ENCODE measurements at regions not wholly inside any gene's neighbourhood (a gene's known extent, or its start where the extent isn't known, plus 50 kb on each side); places are given as distances from the start of the nearest gene placed in this dataset.

DNA sequence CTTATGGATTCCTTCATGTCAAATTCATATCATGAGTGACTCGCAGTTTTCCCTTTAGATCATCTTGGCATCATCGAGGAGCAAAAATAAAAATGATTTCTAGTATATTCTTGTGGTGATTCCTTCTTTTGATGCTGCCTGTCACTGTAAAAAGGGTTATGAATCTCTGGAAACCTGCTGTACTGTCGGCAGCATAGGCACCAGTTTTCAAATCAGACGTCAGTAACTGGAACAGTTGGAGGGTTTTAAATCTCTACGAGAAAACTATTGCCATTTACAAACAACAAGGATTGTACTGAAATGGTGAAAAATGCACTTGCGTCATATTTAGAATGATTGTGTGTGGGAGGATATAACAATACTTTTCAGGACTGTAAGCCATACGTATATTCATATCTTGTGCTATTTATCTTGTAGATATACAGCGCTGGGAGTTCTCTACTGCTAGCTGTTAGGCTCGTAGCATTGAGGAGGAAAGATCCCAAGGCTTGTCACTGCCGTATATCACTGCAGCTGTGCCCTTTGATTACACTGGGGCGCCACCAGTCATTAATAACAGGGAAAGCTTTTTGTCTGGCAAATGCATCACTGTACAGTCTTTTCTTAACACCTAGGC is 320.7 kb downstream of the MTX2 start:
- no peak for DNase-seq (ENCODE audit: extremely low read depth, low read depth)
- TF ChIP-seq, protein P1, sequence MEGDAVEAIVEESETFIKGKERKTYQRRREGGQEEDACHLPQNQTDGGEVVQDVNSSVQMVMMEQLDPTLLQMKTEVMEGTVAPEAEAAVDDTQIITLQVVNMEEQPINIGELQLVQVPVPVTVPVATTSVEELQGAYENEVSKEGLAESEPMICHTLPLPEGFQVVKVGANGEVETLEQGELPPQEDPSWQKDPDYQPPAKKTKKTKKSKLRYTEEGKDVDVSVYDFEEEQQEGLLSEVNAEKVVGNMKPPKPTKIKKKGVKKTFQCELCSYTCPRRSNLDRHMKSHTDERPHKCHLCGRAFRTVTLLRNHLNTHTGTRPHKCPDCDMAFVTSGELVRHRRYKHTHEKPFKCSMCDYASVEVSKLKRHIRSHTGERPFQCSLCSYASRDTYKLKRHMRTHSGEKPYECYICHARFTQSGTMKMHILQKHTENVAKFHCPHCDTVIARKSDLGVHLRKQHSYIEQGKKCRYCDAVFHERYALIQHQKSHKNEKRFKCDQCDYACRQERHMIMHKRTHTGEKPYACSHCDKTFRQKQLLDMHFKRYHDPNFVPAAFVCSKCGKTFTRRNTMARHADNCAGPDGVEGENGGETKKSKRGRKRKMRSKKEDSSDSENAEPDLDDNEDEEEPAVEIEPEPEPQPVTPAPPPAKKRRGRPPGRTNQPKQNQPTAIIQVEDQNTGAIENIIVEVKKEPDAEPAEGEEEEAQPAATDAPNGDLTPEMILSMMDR (IDR thresholded peaks at IDR 0.05; ENCODE audit: low read depth, low read length) = no peak

DNA sequence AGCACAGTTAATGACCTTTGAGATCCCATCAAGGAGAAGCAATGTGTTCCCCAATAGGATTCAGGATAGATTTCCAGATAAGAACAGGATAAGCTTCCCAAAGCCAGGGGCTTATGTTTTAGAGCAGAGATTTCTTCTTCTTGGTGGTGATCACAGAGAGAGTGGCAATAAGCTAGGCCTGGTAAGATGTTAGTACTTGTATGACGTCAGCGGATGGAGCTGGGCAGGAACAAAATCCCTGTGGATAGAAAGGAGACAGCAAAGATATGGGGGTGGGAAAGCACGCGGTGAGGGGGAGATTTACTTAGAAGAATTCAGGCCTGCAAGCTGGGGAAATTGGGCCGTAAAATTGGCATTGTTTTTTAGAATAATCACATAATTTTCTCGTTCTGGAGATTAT is 323.0 kb downstream of the MTX2 start:
- no peak for DNase-seq (ENCODE audit: extremely low read depth, low read depth)
- TF ChIP-seq, protein P1 (IDR thresholded peaks at IDR 0.05; ENCODE audit: low read depth, low read length) = no peak

DNA sequence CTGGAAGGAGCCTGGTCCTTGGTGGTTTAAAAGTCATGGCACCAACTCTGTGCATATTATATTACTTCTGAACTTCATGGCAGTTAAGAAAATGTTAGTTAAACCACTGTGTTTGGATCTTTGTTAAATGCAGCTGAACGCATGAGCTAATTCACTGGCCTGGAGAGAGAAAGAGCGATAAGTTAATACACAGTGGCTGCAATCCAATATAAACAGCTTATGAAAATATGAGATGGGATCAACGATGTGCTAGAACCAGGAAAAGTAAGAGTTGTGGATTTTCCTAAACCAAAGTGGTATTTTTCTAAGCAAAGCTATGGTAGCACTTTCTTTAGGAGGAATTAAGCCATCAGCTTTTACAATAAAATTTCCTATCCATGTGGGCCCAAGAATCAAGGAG is 326.7 kb downstream of the MTX2 start:
- DNase-seq (ENCODE audit: extremely low read depth, low read depth) = no peak
- TF ChIP-seq, protein P1 (IDR thresholded peaks at IDR 0.05; ENCODE audit: low read depth, low read length) = no peak

DNA sequence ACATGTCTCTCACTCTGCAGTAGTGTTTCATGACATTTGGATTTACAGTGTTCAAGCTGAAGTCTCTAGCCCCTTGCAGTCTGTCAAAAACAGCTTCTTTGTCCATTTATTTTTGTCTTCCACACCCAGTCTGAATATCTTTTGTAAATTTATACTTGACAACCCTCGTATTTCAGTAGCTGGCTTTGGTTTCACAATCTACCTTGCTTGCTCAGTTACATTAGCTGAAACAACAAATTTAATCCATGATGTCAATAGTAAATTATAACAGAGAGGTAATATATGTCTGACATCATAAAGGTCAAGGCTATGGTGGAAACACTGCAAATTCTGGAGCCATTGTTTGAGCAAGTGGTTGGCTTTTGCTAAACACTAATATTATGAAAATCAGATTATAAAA is 328.7 kb downstream of the MTX2 start:
- TF ChIP-seq, protein P1 (IDR thresholded peaks at IDR 0.05; ENCODE audit: low read depth, low read length) = no peak
- DNase-seq (ENCODE audit: extremely low read depth, low read depth) = no peak

DNA sequence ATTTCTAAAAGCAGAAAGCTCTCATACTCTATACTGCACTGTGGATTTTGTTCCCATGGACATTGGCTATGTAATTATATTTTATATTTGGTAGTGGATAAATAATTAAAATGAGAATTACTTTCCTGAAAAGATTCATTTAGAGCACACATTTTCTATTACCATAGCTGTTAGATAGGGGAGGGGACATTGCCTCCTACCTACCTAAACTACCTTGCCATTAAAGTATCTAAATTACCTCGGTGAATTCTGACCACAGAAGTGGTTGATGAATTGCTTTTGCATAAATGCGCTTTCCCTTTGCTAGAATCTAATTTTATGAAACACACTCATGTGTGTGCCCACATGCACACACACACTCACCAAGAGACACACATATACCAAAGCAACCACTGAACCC is 329.1 kb downstream of the MTX2 start:
- no peak for DNase-seq (ENCODE audit: extremely low read depth, low read depth)
- TF ChIP-seq, protein P1 (IDR thresholded peaks at IDR 0.05; ENCODE audit: low read depth, low read length) = no peak

DNA sequence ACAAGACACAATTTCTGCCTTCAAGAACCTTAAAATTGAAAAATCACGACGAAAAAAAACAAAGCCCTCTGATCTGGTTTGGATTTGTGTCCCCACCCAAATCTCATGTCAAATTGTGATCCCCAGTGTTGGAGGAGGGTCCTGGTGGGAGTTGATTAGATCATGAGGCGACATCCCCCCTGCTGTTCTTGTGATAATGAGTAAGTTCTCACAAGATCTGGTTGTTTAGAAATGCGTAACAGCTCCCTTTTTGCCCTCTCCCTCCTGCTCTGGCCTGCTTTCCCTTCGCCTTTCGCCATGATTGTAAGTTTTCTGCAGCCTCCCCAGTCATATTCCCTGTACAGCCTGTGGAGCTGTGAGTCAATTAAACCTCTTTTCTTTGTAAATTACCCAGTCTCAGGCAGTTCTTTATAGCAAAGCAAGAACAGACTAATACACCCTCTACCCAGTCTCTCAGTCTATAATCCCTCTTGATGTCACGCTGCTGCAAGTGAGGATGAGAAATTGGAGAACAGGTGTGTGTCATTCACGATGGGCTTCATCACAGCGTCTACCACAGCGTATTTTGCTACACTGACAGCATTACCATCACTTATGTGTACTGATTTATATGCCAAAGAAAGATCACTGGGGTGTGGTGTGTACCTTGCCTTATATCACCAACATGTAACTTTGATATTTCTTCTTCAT is 330.7 kb downstream of the MTX2 start:
- no peak for DNase-seq (ENCODE audit: extremely low read depth, low read depth)
- TF ChIP-seq, protein P1 (IDR thresholded peaks at IDR 0.05; ENCODE audit: low read depth, low read length) = no peak

DNA sequence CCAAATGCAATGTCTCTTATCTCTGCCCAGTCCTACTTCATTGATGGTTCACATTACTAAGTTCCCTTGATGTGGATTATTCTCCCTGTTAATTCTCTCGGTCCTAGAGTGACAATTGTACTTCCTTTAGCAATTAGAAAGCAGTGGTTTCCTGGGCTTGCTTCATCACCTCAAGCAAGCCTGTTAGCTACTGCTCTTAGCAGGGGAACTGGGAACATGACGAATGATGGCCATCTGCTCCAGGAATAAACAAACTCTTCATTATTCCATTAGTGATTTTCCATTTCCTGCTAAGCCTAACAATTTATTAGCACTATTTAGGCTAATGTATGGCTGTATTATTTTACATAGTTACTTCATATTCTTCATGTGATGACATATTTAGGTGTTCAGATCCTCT is 331.8 kb downstream of the MTX2 start:
- TF ChIP-seq, protein P1 (IDR thresholded peaks at IDR 0.05; ENCODE audit: low read depth, low read length) = no peak
- no peak for DNase-seq (ENCODE audit: extremely low read depth, low read depth)
